Suprapubic skin (tissue), 4 donors: ENCODE measurements at regions not wholly inside any gene's neighbourhood (a gene's known extent, or its start where the extent isn't known, plus 50 kb on each side); places are given as distances from the start of the nearest gene placed in this dataset.

Experiments
- DNase-seq, 2 donors: peaks; one replicate each; pipeline ENCODE4 v3.0.0-alpha.2; 2019; ENCODE audit warnings: low spot score in 2 of 2
- H3K27ac ChIP-seq: fragments of 200-600 bp; sonication (generic); one replicate; pipeline ENCODE4 v1.5.1; 2019
- H3K27me3 ChIP-seq: fragments of 200-600 bp; sonication (generic); one replicate; pipeline ENCODE4 v1.5.1; 2019
- H3K36me3 ChIP-seq: fragments of 200-600 bp; sonication (generic); one replicate; pipeline ENCODE4 v1.5.1; 2019
- H3K4me1 ChIP-seq: fragments of 200-600 bp; sonication (generic); one replicate; pipeline ENCODE4 v1.5.1; 2019
- H3K4me3 ChIP-seq: fragments of 200-600 bp; sonication (generic); one replicate; pipeline ENCODE4 v1.5.1; 2019; ENCODE audit warnings: mild to moderate bottlenecking
- H3K9me3 ChIP-seq: fragments of 200-600 bp; sonication (generic); one replicate; pipeline ENCODE4 v1.5.1; 2019
- EP300 ChIP-seq: sonication (generic); formaldehyde crosslinking; IDR thresholded peaks from one replicate; pipeline ENCODE4 v1.6.1; 2017; ENCODE audit warnings: antibody characterized with exemption
- POLR2A ChIP-seq, 2 donors: fragments of 450-650 bp; IDR thresholded peaks; one replicate each; pipeline ENCODE4 v1.6.1; 2017; ENCODE audit warnings: antibody characterized with exemption in 2 of 2, mild to moderate bottlenecking in 2 of 2, moderate library complexity in 2 of 2
- POLR2AphosphoS5 ChIP-seq, 3 donors: sonication (generic); formaldehyde crosslinking; IDR thresholded peaks; one replicate each; pipeline ENCODE4 v1.6.1; 2017; ENCODE audit warnings: antibody characterized with exemption in 3 of 3
- WGBS: methylation state at CpG from one replicate; pipeline ENCODE4 v1.1.5; 2018; 5-methylcytosine and 5-hydroxymethylcytosine counted together
- TF ChIP-seq, protein P1 (sequence below), 2 donors: fragments of 200-600 bp in 1 of 2; fragments of 450-650 bp in 1 of 2; sonication (generic) in 1 of 2; IDR thresholded peaks; one replicate each; pipeline ENCODE4 v1.5.1; 2016 to 2019; ENCODE audit warnings: antibody characterized with exemption in 2 of 2, mild to moderate bottlenecking in 1 of 2, moderate library complexity in 1 of 2

DNA sequence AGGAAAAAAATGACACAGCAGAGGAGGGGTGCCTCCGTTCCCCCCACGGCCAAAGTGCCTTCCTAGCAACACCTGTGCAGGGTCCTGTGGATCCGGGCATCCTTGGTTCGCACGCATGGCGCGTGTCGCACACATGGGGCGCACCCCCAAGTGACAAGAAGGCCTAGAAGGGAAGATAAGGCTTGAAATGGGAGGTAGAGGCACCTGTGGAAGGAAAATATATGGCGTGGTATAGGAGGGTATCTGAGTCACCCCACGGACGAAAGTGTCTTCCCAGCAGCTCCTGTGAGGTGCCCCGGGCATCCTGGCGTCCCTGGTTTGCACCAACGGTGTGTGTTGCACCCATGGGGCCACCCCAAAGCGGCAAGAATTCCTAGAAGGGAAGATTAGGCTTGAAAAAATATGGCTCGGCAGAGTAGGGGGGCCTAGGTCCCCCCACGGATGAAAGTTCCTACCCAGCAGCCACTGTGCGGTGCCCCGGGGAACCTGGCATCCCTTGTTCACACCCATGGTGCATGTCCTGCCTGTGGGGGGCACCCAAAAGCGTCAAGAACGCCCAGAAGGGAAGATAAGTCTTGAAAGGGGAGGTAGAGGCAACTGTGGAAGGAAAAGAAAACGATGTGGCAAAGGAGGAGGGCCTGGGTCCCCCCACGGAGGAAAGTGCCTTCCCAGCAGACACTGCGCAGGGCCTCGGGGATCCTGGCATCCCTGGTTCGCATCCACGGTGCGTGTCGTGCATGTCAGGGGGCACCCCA lies 280.0 kb downstream of the ALG10 start:
- H3K36me3 ChIP-seq, result no peaks in the 10 kb centered on the region
- WGBS, result 79% methylated on average over 30 of the region's 30 CpGs
- H3K27me3 ChIP-seq, result no peaks in the 10 kb centered on the region
- no peak for DNase-seq
- H3K27ac ChIP-seq, result no peak overlapping the region
- TF ChIP-seq, protein P1, sequence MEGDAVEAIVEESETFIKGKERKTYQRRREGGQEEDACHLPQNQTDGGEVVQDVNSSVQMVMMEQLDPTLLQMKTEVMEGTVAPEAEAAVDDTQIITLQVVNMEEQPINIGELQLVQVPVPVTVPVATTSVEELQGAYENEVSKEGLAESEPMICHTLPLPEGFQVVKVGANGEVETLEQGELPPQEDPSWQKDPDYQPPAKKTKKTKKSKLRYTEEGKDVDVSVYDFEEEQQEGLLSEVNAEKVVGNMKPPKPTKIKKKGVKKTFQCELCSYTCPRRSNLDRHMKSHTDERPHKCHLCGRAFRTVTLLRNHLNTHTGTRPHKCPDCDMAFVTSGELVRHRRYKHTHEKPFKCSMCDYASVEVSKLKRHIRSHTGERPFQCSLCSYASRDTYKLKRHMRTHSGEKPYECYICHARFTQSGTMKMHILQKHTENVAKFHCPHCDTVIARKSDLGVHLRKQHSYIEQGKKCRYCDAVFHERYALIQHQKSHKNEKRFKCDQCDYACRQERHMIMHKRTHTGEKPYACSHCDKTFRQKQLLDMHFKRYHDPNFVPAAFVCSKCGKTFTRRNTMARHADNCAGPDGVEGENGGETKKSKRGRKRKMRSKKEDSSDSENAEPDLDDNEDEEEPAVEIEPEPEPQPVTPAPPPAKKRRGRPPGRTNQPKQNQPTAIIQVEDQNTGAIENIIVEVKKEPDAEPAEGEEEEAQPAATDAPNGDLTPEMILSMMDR (IDR thresholded peaks at IDR 0.05), result no peak
- no peak for TF ChIP-seq POLR2A (IDR thresholded peaks at IDR 0.05)
- no peak for TF ChIP-seq POLR2AphosphoS5 (IDR thresholded peaks at IDR 0.05)
- no peak for TF ChIP-seq EP300
- H3K4me1 ChIP-seq, result no peaks in the 10 kb centered on the region
- peaks cover 28% of the 10 kb centered on the region for H3K9me3 ChIP-seq
- H3K4me3 ChIP-seq, result no peak overlapping the region

DNA sequence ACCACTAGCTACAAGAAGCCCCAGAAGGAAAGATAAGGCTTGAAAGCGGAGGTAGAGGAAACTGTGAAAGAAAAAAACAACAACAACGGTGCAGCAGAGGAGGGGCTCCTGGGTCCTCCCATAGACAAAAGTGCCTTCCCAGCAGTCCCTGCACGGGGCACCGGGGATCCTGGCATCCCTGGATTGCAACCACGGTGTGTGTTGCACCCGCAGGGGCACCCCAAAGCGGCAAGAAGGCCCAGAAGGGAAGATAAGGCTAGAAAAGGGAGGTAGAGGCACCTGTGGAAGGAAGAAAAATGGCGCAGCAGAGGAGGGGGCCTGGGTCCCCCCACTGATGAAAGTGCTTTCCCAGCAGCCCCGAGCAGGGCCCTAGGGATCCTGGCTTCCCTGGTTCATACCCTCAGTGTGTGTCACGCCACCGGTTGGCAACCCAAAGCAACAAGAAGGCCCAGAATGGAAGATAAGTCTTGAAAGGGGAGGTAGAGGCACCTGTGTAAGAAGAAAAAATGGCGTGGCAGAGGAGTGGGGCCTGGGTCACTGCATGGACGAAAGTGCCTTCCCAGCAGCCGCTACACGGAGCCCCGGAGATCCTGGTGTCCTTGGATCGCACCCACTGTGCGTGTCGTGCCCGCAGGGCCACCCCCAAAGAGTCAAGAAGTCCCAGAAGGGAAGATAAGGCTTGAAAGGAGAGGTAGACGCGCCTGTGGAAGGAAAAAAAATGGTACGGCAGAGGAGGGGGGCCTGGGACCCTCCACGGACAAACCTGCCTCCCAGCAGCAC lies 281.0 kb downstream of the ALG10 start:
- Histone ChIP-seq H3K27ac (no peak overlapping the region), H3K9me3 (peaks cover 28% of the 10 kb centered on the region), H3K4me3 (no peak overlapping the region), H3K36me3 (no peaks in the 10 kb centered on the region), H3K4me1 (no peaks in the 10 kb centered on the region), H3K27me3 (no peaks in the 10 kb centered on the region)
- WGBS, result 84% methylated on average over 24 of the region's 24 CpGs
- no peak for DNase-seq
- TF ChIP-seq POLR2A (IDR thresholded peaks at IDR 0.05) (no peak), POLR2AphosphoS5 (IDR thresholded peaks at IDR 0.05) (no peak), EP300 (no peak)
- TF ChIP-seq, protein P1 (IDR thresholded peaks at IDR 0.05), result no peak

DNA sequence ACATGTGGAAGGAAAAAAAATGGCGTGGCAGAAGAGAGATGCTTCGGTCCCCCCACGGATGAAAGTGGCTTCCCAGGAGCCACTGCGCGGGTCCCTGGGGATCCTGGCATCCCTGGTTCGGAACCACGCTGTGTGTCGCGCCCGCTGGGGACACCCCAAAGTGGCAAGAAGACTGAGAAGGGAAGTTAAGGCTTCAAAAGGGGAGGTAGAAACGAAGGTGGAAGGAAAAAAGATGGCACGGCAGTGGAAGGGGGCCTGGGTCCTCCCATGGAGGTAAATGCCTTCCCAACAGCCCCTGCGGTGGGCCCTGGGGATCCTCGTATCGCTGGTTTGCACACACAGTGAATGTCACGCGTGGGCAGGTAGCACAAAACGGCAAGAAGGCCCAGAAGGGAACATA lies 281.7 kb downstream of the ALG10 start:
- Histone ChIP-seq H3K36me3 (no peaks in the 10 kb centered on the region), H3K27me3 (no peaks in the 10 kb centered on the region), H3K27ac (no peak overlapping the region), H3K4me1 (no peaks in the 10 kb centered on the region), H3K4me3 (no peak overlapping the region), H3K9me3 (peaks cover 28% of the 10 kb centered on the region)
- 80% methylated on average over 18 of the region's 18 CpGs for WGBS
- TF ChIP-seq POLR2AphosphoS5 (IDR thresholded peaks at IDR 0.05) (no peak), POLR2A (IDR thresholded peaks at IDR 0.05) (no peak), EP300 (no peak)
- TF ChIP-seq, protein P1 (IDR thresholded peaks at IDR 0.05), result no peak
- no peak for DNase-seq

DNA sequence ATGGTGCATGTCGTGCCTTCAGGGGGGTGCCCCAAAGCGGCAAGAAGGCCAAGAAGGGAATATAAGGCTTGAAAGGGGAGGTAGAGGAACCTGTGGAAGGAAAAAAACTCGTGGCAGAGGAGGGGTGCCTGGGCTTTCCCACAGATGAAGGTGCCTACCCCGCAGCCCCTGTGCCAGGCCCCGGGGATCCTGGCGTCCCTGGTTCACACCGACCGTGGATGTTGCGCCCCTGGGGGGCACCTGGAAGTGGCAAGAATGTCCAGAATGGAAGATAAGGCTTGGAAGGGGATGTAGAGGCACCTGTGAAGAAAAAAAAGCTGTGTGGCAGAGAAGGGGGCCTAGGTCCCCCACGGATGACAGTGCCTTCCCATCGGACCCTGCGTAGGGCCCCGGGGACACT lies 282.2 kb downstream of the ALG10 start:
- no peaks in the 10 kb centered on the region for H3K4me1 ChIP-seq

More for the DNA sequence above, 282.2 kb downstream of the ALG10 start:
- H3K4me3 ChIP-seq, result no peak overlapping the region
- peaks cover 23% of the 10 kb centered on the region for H3K9me3 ChIP-seq
- H3K36me3 ChIP-seq, result no peaks in the 10 kb centered on the region
- TF ChIP-seq, protein P1 (IDR thresholded peaks at IDR 0.05), result no peak
- TF ChIP-seq EP300 (no peak), POLR2A (IDR thresholded peaks at IDR 0.05) (no peak), POLR2AphosphoS5 (IDR thresholded peaks at IDR 0.05) (no peak)
- 87% methylated on average over 13 of the region's 13 CpGs for WGBS
- H3K27ac ChIP-seq, result no peak overlapping the region
- no peaks in the 10 kb centered on the region for H3K27me3 ChIP-seq
- no peak for DNase-seq
